ENCODE measurements at regions not wholly inside any gene's neighbourhood (a gene's known extent, or its start where the extent isn't known, plus 50 kb on each side); places are given as distances from the start of the nearest gene placed in this dataset.

DNA sequence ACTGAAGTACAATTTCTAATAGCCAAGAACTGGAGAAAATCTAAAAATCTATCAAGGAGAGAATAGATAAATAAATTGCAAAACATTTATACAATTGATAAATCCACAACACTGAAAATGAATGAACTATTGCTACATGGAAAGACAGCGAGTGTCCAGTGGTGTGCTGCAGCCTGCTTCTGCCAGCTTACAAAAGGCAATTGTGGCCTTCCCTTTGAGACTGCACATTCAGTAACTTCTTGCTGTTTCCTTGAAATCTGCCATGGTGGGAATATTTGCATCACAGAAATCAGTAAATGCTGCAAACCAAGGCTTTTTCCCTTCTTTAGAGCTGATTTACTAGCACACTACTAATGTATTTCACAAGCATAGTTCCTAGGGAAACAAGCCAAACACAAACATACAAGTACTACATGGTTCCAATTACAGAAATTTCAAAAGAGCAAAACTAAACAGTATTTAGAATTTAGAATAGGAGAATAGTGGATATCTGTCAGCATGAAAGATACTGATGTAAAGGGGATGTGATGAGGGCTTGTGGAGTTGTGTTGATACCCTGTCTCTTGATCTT lies 76.9 kb upstream of the TRIM77 start:
- Histone ChIP-seq H3K4me3 (ENCODE audit: extremely low read depth in 1 of 4, insufficient read depth in 2 of 4, low read depth in 3 of 4, low read length in 4 of 4) (no peak overlapping the region), H2BK15ac (ENCODE audit: low read length) (no peak overlapping the region), H3K79me1 (ENCODE audit: low read depth, low read length) (no peaks in the 10 kb centered on the region), H2BK120ac (replicated peaks; ENCODE audit: low read depth, low read length) (no peak overlapping the region), H3K4ac (replicated peaks; ENCODE audit: insufficient read length, low read depth, low read length) (no peak overlapping the region), H2BK12ac (ENCODE audit: low read depth, low read length) (no peak overlapping the region), H2BK5ac (ENCODE audit: low read depth, low read length) (no peak overlapping the region), H4K91ac (replicated peaks; ENCODE audit: insufficient read length, low read length) (no peak overlapping the region), H4K20me1 (replicated peaks in 1 of 2; ENCODE audit: control insufficient read depth in 1 of 2, insufficient read depth in 2 of 2, low read length in 2 of 2) (no peaks in the 10 kb centered on the region), H2AFZ (ENCODE audit: low read length) (no peak overlapping the region), H4K8ac (ENCODE audit: extremely low read depth, insufficient read depth, low read length) (no peak overlapping the region), H3K23ac (ENCODE audit: insufficient read length) (no peak overlapping the region), H3K9me3 (ENCODE audit: insufficient read depth in 2 of 2, low read depth in 1 of 2, low read length in 1 of 2) (no peaks in the 10 kb centered on the region), H2AK5ac (ENCODE audit: low read depth, low read length) (no peak overlapping the region), H3K14ac (ENCODE audit: insufficient read length) (no peak overlapping the region), H3K18ac (ENCODE audit: extremely low read depth, low read length) (no peak overlapping the region), H3K36me3 (ENCODE audit: control insufficient read depth in 2 of 4, insufficient read depth in 4 of 4, low read length in 3 of 4) (no peaks in the 10 kb centered on the region), H3K9ac (replicated peaks in 1 of 4; ENCODE audit: extremely low read depth in 1 of 4, low read depth in 3 of 4, low read length in 3 of 4) (no peak overlapping the region), H3K27ac (ENCODE audit: low read depth, low read length) (no peak overlapping the region), H2BK20ac (ENCODE audit: low read length) (no peak overlapping the region), H3K27me3 (replicated peaks in 1 of 4; ENCODE audit: control insufficient read depth in 3 of 4, extremely low read depth in 1 of 4, insufficient read depth in 3 of 4, low read length in 3 of 4) (no peaks in the 10 kb centered on the region), H3K4me1 (replicated peaks in 1 of 4; ENCODE audit: control insufficient read depth in 3 of 4, insufficient read depth in 4 of 4, low read length in 3 of 4) (no peaks in the 10 kb centered on the region), H3K4me2 (ENCODE audit: insufficient read depth in 1 of 2, low read depth in 2 of 2, low read length in 2 of 2) (no peak overlapping the region), H3K79me2 (ENCODE audit: control insufficient read depth in 1 of 2, insufficient read depth in 2 of 2, low read length in 2 of 2) (no peaks in the 10 kb centered on the region), H3K56ac (replicated peaks; ENCODE audit: insufficient read length, low read depth, low read length) (no peak overlapping the region), H4K5ac (ENCODE audit: insufficient read length, low read depth, low read length) (no peak overlapping the region), H3K23me2 (ENCODE audit: low read depth, low read length) (no peaks in the 10 kb centered on the region)
- 78% methylated on average over 1 of the region's 1 CpG; no CpG with 5 or more reads in 1 of the 2 experiments for WGBS, 2 experiments (ENCODE audit: extremely low coverage in 1 of 2, insufficient coverage in 1 of 2, insufficient read length in 1 of 2, insufficient replicate concordance in 2 of 2, low coverage in 1 of 2, low lambda C conversion rate in 2 of 2, missing lambda C conversion rate in 1 of 2)
- FAIRE-seq (no peak), DNase-seq (ENCODE audit: low read depth in 1 of 2, low spot score in 2 of 2) (no peak)
- CTCF ChIA-PET (ENCODE audit: partially characterized antibody): no interaction called here
- POLR2A ChIA-PET (ENCODE audit: partially characterized antibody): no interaction called here
- TF ChIP-seq EP300 (IDR thresholded peaks at IDR 0.05; ENCODE audit: borderline replicate concordance in 1 of 2, low read depth in 2 of 2, low read length in 2 of 2) (no peak), ATF3 (IDR thresholded peaks at IDR 0.05; ENCODE audit: insufficient read depth, low read depth, low read length) (no peak), CBX5 (IDR thresholded peaks at IDR 0.05; ENCODE audit: low read depth, low read length) (no peak), CHD2 (IDR thresholded peaks at IDR 0.05; ENCODE audit: low read length) (no peak), HDAC6 (IDR thresholded peaks at IDR 0.05; ENCODE audit: low read depth, low read length) (no peak), RFX5 (IDR thresholded peaks at IDR 0.05; ENCODE audit: borderline replicate concordance, low read depth, low read length) (no peak), SAP30 (IDR thresholded peaks at IDR 0.05; ENCODE audit: insufficient read depth, insufficient replicate concordance, low read length) (no peak), TAF1 (IDR thresholded peaks at IDR 0.05; ENCODE audit: low read depth, low read length) (no peak), USF2 (IDR thresholded peaks at IDR 0.05; ENCODE audit: low read length) (no peak), TBP (IDR thresholded peaks at IDR 0.05; ENCODE audit: low read depth, low read length) (no peak), SP1 (IDR thresholded peaks at IDR 0.05; ENCODE audit: low read depth, low read length) (no peak), EZH2 (IDR thresholded peaks at IDR 0.05; ENCODE audit: low read depth, low read length, severe bottlenecking) (no peak), POLR2AphosphoS5 (IDR thresholded peaks at IDR 0.05; ENCODE audit: low read depth, low read length) (no peak)

All from H1 (cell line).